ENCODE measurements at regions not wholly inside any gene's neighbourhood (a gene's known extent, or its start where the extent isn't known, plus 50 kb on each side); places are given as distances from the start of the nearest gene placed in this dataset.

DNA sequence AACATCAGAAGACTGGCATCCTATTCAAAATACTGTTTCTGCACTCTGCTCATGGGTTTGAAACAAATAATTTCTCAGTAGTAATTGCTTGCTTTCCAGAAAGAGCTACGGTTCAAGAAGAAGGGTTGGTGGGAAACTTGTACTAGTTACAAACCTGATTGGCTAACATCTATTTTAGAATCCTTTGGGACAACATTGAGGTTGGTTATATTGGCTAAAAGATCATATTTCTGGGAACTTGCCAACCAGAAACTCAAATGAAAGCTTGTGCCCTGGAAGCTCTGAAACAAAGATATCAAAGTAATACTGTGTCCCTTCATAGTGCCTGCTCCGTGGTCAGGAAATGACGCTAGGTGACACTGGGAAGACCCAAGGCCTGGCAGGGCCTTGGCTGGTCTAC is 141.7 kb downstream of the LACC1 start:
- TF ChIP-seq, protein P1, sequence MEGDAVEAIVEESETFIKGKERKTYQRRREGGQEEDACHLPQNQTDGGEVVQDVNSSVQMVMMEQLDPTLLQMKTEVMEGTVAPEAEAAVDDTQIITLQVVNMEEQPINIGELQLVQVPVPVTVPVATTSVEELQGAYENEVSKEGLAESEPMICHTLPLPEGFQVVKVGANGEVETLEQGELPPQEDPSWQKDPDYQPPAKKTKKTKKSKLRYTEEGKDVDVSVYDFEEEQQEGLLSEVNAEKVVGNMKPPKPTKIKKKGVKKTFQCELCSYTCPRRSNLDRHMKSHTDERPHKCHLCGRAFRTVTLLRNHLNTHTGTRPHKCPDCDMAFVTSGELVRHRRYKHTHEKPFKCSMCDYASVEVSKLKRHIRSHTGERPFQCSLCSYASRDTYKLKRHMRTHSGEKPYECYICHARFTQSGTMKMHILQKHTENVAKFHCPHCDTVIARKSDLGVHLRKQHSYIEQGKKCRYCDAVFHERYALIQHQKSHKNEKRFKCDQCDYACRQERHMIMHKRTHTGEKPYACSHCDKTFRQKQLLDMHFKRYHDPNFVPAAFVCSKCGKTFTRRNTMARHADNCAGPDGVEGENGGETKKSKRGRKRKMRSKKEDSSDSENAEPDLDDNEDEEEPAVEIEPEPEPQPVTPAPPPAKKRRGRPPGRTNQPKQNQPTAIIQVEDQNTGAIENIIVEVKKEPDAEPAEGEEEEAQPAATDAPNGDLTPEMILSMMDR (conservative IDR thresholded peaks at IDR 0.05 in 1 of 2, IDR thresholded peaks at IDR 0.05 in 1 of 2; ENCODE audit: extremely low read depth in 1 of 2, insufficient read depth in 1 of 2, low read depth in 1 of 2, low read length in 2 of 2) = no peak
- no peak for TF ChIP-seq EZH2 (IDR thresholded peaks at IDR 0.05; ENCODE audit: borderline replicate concordance, low read length)

Data from mammary epithelial cell (primary cell).